ENCODE measurements at regions not wholly inside any gene's neighbourhood (a gene's known extent, or its start where the extent isn't known, plus 50 kb on each side); places are given as distances from the start of the nearest gene placed in this dataset.
"Not testable (repeated sequence)": the region's sequence is repeated elsewhere in the genome, so short reads cannot be mapped to it uniquely, and the experiment has no call there.

DNA sequence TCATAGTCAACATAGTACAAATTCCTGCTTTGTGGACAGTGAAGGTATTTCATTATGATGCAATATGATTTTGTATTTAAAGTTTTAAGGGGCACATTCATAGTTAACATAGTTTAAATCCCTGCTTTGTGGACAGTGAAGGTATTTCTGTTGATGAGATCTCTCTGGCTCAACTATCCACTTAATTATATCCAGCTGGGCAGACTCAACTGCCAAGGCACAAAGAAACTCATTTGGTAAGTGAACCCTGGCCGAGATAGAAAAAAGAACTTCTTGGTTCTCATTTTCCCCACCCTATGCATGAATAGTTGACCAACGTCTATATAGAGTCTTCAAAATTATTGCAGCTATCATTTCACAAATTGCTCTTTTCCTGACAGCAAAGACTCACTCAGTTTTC, 1194.6 kb downstream of the NCAM2 start:
- Mint-ChIP-seq H3K4me1 (ENCODE audit: low read depth) (no peaks in the 10 kb centered on the region), H3K9me3 (peaks cover 7% of the 10 kb centered on the region), H3K36me3 (ENCODE audit: low read depth) (no peaks in the 10 kb centered on the region), H3K4me3 (no peak overlapping the region), H3K27ac (no peak overlapping the region), H3K27me3 (ENCODE audit: insufficient read depth) (no peaks in the 10 kb centered on the region)
- no peak for DNase-seq
- TF ChIP-seq, protein P1, sequence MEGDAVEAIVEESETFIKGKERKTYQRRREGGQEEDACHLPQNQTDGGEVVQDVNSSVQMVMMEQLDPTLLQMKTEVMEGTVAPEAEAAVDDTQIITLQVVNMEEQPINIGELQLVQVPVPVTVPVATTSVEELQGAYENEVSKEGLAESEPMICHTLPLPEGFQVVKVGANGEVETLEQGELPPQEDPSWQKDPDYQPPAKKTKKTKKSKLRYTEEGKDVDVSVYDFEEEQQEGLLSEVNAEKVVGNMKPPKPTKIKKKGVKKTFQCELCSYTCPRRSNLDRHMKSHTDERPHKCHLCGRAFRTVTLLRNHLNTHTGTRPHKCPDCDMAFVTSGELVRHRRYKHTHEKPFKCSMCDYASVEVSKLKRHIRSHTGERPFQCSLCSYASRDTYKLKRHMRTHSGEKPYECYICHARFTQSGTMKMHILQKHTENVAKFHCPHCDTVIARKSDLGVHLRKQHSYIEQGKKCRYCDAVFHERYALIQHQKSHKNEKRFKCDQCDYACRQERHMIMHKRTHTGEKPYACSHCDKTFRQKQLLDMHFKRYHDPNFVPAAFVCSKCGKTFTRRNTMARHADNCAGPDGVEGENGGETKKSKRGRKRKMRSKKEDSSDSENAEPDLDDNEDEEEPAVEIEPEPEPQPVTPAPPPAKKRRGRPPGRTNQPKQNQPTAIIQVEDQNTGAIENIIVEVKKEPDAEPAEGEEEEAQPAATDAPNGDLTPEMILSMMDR (IDR thresholded peaks at IDR 0.05): no peak

GRCh38 chr21:22194986-22195385, 1196.8 kb downstream of the NCAM2 start:
- not testable (repeated sequence) for H3K27ac Mint-ChIP-seq; H3K27me3 Mint-ChIP-seq (ENCODE audit: insufficient read depth); DNase-seq; H3K4me3 Mint-ChIP-seq; H3K36me3 Mint-ChIP-seq (ENCODE audit: low read depth); H3K4me1 Mint-ChIP-seq (ENCODE audit: low read depth)
- H3K9me3 Mint-ChIP-seq: peaks cover 11% of the 10 kb centered on the region

- H3K27me3 Mint-ChIP-seq (ENCODE audit: insufficient read depth): no peaks in the 10 kb centered on the region
- no peak overlapping the region for H3K4me3 Mint-ChIP-seq
- H3K36me3 Mint-ChIP-seq (ENCODE audit: low read depth): no peaks in the 10 kb centered on the region
- TF ChIP-seq, protein P1 (IDR thresholded peaks at IDR 0.05): no peak
- peaks cover 22% of the 10 kb centered on the region for H3K9me3 Mint-ChIP-seq
- H3K27ac Mint-ChIP-seq: no peak overlapping the region
- no peaks in the 10 kb centered on the region for H3K4me1 Mint-ChIP-seq (ENCODE audit: low read depth)
- no peak for DNase-seq
Observed at GRCh38 chr21:22200378-22201092, 1202.3 kb downstream of the NCAM2 start.

DNA sequence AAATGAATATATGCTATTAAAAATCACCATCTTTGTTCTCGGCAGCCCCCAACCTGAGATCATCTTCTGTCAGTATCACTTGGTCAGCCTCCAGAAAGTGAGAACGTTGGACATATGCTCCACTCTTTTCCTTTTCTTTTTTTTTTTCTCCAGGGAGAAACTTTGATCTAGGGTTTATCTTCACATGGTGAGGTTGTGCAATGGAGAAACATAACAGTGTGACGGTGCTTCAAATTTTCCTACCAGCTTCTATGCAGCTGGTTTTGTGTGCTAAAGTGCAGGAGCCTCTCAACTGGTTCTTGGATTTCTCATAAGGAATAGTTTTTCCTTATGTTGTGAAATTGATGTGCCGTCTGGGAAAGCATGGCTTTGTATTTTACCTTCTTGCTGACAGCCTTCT, 1202.9 kb downstream of the NCAM2 start:
- Mint-ChIP-seq H3K4me1 (ENCODE audit: low read depth) (no peaks in the 10 kb centered on the region), H3K27ac (no peak overlapping the region), H3K27me3 (ENCODE audit: insufficient read depth) (no peaks in the 10 kb centered on the region), H3K4me3 (no peak overlapping the region), H3K9me3 (peaks cover 23% of the 10 kb centered on the region), H3K36me3 (ENCODE audit: low read depth) (no peaks in the 10 kb centered on the region)
- no peak for DNase-seq
- TF ChIP-seq, protein P1 (IDR thresholded peaks at IDR 0.05): no peak

DNA sequence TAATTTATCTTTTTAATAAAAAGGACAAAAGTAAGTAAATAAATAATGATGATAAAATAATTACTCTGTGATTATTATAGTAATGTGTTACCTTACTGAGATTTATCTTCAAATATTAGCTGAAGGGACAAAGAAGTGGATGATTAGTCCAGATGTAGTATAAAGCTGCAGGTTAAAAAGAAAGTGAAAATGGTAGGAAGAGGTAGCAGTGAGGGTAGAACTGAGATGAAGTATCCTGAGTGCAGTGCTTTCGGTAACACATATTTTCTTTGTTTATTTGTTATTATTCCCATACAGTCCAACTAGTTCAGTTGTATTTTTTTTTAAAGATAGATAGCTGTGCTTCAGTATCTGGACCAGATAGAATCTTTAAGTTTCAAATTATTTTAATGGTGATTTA, 1203.5 kb downstream of the NCAM2 start:
- DNase-seq: no peak
- H3K27me3 Mint-ChIP-seq (ENCODE audit: insufficient read depth): no peaks in the 10 kb centered on the region
- TF ChIP-seq, protein P1 (IDR thresholded peaks at IDR 0.05): no peak
- peaks cover 23% of the 10 kb centered on the region for H3K9me3 Mint-ChIP-seq
- H3K4me3 Mint-ChIP-seq: no peak overlapping the region
- H3K27ac Mint-ChIP-seq: no peak overlapping the region
- no peaks in the 10 kb centered on the region for H3K4me1 Mint-ChIP-seq (ENCODE audit: low read depth)
- no peaks in the 10 kb centered on the region for H3K36me3 Mint-ChIP-seq (ENCODE audit: low read depth)

DNA sequence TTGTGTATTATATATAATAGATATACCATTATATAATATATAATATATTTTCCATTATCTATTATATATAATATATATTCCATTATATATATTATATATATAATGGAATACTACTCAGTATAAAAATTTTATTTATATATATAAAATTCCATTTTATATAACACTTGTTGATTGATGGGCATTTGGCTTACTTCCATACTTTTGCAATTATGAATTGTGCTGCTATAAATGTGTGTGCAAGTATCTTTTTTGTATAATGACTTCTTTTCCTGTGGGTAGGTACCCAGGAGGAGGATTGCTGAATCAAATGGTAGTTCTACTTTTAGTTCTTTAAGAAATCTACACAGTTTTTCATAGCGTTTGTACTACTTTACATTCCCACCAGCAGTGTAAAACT, 1211.1 kb downstream of the NCAM2 start:
- Mint-ChIP-seq H3K36me3 (ENCODE audit: low read depth) (no peaks in the 10 kb centered on the region), H3K4me3 (no peak overlapping the region), H3K9me3 (peaks cover 16% of the 10 kb centered on the region), H3K27ac (no peak overlapping the region), H3K4me1 (ENCODE audit: low read depth) (no peaks in the 10 kb centered on the region), H3K27me3 (ENCODE audit: insufficient read depth) (no peaks in the 10 kb centered on the region)
- DNase-seq: no peak
- TF ChIP-seq, protein P1 (IDR thresholded peaks at IDR 0.05): no peak
